Liver (tissue), 3 donors: ENCODE measurements at regions not wholly inside any gene's neighbourhood (a gene's known extent, or its start where the extent isn't known, plus 50 kb on each side); places are given as distances from the start of the nearest gene placed in this dataset.

Experiments
- CTCF ChIP-seq: fragments of 150-350 bp; IDR thresholded peaks from 2 replicates; pipeline ENCODE4 v1.5.1; 2017; ENCODE audit warnings: improper control_type of control experiment, low read depth, low read length; ENCODE audit not compliant: missing input control
- JUND ChIP-seq, 2 donors: IDR thresholded peaks; 2 replicates each; pipeline ENCODE4 v1.6.1; 2016; ENCODE audit warnings: antibody characterized with exemption in 2 of 2
- MAX ChIP-seq: IDR thresholded peaks from 2 replicates; pipeline ENCODE4 v1.6.1; 2016; ENCODE audit warnings: antibody characterized with exemption
- YY1 ChIP-seq: IDR thresholded peaks from 2 replicates; pipeline ENCODE4 v1.6.1; 2016; ENCODE audit warnings: antibody characterized with exemption, mild to moderate bottlenecking
- ZBTB33 ChIP-seq: IDR thresholded peaks from 2 replicates; pipeline ENCODE4 v1.6.1; 2016; ENCODE audit warnings: antibody characterized with exemption
- donor health status: healthy.
- donor health status: healthy.

GRCh38 chr3:43844757-43845156, 154.0 kb downstream of the ABHD5 start:
- no peak for TF ChIP-seq CTCF
- no peak for TF ChIP-seq MAX
- TF ChIP-seq YY1, result no peak
- TF ChIP-seq ZBTB33, result no peak
- no peak for TF ChIP-seq JUND (IDR thresholded peaks at IDR 0.05)
